OCI-M2 (cell line): ENCODE measurements at regions not wholly inside any gene's neighbourhood (a gene's known extent, or its start where the extent isn't known, plus 50 kb on each side); places are given as distances from the start of the nearest gene placed in this dataset.
"Not testable (repeated sequence)": the region's sequence is repeated elsewhere in the genome, so short reads cannot be mapped to it uniquely, and the experiment has no call there.

ENCODE experiments used
- DNase-seq: peaks from one replicate; lab custom pipeline; 2025; ENCODE audit not compliant: unreplicated experiment; lab: John Stamatoyannopoulos, UW

DNA sequence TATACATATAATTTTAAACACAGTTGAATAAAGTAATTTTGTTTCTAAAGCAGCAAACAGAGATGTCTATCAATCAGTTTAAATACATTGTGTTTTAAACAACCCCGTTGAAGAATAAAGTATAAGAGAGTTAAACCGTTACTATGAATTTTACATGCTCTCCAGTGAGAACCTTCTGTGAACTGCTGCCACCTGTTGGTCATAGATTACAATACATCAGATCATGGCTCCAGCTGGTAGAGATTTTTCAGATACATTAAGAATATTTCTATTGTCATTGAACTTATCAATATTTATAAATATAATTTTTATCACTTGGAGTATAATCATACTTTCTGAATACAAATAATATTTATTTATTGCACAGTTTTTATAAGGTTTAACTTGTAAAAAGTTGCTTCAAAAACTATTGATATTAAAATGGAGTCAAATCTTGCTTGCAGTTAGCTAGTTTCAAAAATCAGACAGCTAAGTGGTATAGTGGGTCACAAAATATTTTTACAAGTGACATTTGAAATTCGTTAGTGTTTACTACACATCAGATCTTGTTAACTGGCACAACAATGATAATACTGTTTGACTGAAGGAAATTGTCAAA lies 561.2 kb upstream of the PHF14 start:
- no peak for DNase-seq

DNA sequence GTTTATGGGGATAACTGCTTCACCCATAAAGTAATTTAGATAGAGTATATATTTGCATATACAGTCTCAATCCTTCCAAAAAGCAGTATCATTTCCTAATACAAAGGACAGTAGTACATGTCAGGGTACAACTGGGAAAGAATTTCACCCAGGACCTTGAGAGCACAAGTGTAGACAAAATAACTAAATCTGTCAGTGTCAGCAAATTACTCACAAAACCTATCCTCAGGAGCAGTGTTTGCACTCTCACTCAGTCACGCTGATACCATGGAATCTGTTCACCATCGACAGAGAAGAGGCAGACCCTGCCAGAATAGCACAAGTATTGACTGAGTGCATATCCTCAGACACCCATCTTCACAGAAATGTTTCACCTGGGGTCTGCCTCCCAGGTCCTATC lies 554.7 kb upstream of the PHF14 start:
- no peak for DNase-seq

DNA sequence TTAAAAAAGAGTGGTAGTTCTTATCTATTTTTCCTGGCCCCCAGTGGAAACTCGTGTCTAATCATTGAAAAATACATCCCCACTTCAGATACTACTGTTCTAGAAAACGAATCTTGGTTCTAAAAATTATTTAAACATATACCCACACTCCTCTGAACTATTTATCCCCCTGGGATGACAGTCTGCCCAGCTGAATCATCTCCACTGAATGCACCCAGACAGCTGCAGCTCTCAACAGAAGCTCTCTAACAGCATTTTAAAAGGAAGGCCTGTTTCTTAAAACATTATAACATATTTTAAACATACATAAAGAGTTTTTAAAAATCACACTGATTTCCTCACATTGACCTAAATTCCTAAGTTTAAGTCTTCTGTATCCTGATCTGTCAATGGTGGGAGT lies 544.6 kb upstream of the PHF14 start:
- DNase-seq: no peak

DNA sequence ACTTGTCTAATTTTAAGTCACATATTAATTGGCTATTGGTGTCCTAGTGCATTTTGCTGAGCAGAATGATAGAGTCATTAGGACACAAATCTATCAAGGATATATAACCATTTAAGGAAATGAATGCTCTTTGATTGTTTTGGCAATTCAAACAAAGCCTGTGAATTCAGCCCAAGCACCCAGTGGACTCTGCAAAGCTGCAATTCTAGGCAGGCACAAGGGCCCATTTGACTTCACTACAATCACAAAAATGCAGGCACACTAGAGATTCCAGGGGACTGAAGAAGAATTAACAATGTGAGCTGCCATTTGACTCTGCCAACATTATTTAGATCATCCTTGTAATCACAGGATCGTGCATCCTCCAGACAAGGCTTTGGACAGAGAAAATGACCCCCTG lies 544.2 kb upstream of the PHF14 start:
- DNase-seq: no peak

DNA sequence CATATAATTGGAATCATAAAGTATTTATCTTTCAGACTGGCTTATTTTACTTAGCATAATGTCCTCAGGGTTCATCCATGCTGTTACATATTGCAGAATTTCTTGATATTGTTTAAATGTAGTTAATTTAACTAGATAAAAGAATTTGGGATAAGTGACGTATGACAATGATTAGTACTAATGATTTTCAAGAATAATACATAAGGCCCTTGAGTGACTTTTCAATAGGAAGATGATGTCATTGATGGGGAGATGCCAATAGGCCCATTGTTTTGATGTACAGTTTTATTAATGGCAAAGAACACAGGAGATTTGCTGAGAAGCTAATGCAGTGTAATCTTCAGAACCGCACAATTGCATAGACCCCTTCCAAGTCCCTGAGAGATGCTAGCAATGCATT lies 537.4 kb upstream of the PHF14 start:
- DNase-seq: no peak

DNA sequence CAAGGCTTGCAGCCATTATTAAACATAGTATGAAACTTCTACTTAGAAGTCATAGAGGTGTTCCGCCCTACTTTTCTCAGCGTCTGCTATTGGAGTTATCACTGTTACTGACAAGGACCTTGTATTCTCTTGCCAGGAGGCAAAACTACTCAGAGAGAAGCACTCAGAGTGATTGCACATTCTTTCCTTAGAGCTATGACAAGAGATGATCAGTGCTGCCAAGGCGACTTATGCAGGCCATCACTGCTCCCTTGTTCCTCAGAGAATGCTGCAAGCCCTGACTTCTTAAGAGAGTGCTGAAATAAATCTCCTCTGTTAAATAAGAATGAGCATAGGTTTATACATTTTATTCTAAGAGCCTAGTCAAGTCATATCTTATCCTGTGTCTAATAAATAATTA lies 534.6 kb upstream of the PHF14 start:
- DNase-seq: no peak

DNA sequence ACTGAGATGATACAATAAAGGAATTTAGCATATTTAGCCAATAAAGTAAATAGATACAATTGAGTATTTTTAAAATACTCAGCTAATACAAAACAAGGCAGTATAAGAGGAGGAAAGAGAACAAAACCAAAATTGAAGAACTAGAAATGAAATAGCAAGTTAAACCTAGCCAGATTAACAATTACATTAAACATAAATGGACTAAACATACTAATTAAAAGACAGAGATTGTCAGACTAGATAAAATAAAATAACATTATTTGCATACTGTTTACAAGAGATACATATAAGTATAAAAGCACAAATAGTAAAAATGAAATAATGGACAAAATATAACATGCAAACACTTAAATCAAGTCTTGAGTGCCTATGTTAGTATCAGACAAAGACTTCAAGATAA lies 517.7 kb upstream of the PHF14 start:
- DNase-seq: no peak

DNA sequence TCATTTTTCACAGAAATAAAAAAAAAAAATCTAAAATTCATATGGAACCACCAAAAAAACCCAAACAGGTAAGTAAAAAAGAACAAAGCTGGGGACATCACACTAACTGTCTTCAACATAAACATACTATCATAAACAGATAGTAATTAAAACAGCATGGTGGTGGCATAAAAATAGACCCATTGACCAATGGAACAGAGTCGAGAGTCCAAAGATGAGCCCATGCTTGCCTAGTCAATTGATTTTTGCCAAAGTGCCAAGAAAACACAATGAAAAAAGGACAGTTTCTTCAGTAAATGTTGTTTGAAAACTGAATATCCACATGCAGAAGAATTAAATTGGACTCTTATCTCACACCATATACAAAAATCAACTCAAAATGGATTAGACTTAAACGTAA lies 513.2 kb upstream of the PHF14 start:
- no peak for DNase-seq

DNA sequence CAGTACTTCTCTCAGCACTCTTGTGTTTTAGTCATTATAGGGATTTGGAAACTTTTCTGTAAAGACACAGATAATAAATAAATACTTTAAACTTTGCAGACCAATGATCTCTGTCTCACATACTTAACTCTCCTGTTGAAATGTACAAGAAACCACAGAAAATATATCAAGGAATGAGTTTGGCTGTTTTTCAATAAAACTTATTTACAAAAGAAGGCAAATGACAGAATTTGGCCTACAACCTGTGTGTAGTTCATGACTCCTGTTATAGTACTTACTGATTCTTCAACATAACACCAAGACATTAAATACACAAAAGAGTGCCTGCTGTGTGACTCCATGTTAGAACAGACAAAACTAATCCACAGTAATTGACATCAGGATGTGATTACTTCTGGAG lies 510.0 kb upstream of the PHF14 start:
- DNase-seq: no peak

DNA sequence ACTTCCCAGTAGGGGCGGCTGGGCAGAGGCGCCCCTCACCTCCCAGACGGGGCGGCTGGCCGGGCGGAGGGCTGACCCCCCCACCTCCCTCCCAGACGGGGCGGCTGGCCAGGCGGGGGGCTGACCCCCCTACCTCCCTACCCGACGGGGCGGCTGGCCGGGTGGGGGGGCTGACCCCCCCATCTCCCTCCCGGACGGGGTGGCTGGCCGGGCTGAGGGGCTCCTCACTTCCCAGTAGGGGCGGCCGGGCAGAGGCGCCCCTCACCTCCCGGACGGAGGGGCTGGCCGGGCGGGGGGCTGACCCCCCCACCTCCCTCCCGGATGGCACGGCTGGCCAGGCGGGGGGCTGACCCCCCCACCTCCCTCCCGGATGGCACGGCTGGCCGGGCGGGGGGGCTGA lies 508.1 kb upstream of the PHF14 start:
- not testable (repeated sequence) for DNase-seq

DNA sequence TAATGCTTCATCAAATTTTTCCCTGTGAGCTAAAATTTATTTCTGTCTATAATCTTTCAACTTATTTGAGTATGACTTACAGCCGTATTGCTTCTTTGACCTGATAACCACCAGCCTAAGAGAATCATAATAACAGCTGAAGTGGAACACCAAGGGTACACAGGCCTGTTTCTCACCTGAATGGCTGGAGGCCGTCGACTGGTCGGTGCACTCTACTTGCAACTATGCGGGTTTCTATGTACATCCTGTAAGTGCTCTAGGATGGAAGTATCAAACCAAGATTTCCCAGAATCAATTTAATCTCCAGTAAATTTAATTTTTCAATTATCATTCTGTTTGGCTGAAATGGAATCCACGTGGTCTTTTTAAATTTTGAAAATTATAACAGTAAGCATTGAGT lies 504.8 kb upstream of the PHF14 start:
- no peak for DNase-seq

DNA sequence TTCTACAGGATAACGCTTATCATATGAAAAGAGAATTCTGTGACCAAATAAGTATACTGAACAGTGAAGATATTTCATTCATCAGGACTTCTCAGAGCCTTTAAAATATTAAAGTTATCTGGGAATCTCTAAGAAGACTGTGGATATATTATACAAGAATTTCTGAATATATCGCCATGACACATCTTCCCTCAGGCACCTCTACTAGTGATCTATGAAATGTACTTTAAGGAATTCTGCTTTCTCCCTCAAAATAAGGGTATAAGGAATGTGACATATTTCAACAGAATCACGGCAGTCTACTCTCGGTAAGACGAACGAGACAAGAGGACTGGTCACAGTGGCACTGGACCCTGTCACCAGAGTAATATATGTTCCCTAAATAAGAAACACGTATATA lies 504.2 kb upstream of the PHF14 start:
- no peak for DNase-seq

DNA sequence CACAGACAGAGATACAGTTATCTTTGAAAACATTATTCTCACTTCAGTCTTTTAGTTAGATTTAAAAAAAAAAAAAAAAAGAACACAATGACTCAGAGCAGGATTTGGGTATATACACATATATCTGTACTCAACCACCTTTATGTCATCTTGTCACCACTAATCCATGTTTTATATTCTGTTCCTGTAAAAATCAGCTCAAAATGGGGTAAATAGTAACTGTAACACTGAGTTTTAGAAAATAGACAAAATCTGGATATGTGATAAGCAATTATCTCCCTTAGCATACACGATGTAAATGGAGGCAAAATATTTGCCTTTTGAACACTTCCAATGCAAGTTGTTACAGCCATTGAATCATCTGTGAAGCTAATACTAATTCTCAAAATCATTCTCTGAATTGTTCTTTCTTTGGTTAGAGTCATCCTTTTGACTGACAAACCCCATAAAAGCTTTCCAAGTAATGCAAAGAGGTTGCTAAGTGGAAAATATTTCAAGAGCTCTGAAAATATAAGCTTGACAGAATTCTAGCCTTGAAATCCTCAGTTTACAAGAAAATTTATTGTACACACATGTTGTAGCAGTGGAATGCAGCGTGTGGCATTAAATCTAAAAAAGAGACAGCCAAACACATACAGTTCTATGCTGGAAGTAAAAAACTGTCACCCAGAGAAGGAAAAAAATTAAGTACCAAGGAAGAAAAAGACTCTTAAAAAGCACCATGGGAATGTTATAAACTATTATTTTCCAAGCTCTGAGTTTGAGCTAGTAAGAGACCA lies 502.2 kb upstream of the PHF14 start:
- no peak for DNase-seq

DNA sequence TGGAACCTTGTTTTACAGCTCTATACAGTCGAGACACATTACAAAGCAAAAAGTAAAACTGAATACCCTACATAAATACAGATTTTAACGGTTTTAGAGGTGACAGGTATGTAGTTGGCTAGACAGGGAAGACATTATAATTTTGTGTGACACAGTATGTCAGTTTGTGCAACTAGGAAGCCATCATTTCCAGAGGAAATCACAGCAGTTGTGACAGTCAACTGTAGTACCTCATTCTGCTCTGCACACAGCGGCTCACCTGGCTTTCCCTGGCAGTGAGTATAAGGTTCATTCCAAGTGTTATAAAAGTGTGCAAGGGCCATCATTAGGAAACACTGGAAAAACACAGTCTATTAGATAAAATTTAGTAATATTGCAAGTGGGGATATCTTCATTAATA lies 501.6 kb upstream of the PHF14 start:
- DNase-seq: no peak

DNA sequence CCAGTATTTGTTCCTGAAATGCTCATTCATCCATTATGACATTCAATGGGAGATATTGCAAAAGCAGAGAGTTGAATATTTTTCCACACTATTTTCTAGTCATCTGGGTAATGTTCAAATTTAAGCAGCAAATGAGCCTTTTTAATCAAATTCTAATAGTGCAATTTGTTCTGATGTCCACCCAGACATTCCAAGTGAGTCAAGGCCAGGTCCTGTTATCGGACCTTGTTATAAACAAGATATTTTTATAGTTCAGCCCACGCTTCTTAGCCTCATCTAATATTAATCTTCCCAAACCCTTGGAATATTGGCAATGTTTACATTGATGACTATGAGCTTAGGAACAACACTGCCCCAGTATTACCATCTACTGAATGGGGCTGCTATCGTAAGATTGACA lies 500.1 kb upstream of the PHF14 start:
- no peak for DNase-seq

DNA sequence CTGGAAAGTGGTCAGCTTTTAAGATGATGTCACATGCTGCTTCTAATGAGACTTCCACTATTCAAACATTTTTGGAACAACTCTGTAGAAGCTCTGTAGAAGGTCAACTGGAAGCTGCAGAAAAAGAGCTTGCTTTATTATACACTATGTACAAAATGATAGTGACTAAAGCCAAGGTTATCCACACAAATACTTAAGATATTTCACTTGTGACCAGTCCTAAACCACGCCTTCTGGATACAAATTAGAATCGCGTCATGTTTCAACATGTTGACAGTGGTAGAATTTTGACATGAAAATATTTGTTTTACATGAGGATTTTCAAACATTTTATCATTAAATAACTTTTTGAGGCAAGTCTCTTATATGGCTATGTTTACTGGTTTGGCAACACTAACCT lies 499.6 kb upstream of the PHF14 start:
- DNase-seq: no peak

DNA sequence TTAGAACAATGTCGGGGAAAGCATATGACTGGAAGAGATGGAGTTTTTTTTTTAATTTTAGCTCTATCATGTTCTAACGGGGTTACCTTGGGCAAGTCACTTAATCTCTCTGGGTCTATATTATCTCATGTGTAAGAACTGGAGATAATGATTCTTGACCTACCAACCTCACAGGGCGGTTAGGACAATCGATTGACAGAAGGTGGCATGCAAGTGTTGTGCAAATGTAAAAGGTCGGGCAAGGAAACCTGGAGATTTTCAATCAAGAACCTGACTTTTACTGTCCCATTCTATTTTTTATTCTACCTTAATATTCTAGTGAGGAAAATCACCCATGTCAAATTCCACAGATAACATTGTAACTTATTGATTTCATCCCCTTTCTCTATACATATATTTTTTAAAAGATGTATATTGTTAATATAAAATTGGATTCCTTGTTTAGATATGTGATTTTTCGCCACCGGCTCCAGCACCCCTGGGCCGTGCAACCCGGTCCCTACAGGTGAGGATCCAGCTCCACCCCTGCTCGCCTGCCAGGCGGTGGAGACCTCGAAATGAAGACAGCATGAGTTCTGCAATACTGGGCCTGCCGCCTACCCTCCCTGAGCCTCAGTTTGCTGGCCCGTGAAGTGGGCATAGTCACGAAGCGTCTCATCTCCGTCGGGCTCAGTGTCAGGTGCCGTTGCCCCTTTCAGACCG lies 497.6 kb upstream of the PHF14 start:
- DNase-seq: no peak

DNA sequence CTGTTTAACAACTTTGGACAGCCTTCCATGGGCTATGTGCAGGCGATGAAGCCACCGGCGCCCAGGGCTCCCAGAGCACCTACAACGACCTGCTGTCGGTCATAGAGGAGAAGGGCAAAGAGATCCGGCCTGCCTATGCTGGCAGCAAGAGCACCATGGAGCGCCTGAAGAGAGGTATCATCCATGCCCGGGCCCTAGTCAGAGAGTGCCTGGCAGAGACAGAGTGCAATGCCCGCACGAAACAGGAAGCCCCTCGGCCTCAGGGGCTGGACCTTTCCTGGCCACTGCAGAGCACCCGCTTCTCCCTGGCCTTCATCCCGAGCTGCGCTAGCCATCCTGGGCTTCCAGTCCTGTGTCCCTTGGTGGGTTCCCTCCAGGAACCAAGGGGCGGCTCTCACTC lies 497.0 kb upstream of the PHF14 start:
- no peak for DNase-seq

DNA sequence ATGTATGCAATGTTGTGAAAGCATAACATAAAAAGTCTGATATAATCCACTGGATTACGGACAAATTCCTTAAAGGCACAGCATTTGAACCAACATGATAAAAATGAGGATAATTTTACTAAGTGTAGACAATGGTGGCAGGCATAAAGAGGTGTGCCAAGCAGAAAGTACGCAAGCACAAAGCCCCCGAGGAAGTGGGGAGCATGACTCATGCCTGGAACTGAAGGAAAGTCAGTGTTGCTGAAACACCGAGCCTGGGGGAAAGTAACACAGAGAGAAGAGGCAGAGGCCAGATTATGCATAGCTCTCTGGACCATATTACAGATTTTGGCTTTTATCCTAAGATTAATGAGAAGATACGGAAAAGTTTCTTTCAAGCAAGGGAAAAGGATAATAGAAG lies 490.0 kb upstream of the PHF14 start:
- no peak for DNase-seq

DNA sequence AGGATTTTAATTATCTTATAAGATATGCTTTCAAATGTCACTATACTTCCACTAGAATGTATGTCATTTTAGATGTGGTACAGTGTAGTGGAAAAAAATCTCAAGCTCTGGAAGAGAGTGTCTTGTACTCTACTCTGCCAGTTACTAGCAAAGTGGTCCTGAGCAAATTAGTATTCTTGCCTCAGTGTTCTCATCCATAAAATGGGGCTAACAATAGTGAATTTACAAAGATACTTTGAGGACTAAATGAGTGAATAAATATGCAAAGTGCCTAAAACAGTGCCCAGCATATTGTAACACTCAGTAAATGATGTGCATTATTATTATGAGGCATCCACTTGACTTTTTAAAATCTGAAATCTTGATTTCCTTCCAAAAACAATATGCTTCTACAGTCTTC lies 488.9 kb upstream of the PHF14 start:
- DNase-seq: no peak

DNA sequence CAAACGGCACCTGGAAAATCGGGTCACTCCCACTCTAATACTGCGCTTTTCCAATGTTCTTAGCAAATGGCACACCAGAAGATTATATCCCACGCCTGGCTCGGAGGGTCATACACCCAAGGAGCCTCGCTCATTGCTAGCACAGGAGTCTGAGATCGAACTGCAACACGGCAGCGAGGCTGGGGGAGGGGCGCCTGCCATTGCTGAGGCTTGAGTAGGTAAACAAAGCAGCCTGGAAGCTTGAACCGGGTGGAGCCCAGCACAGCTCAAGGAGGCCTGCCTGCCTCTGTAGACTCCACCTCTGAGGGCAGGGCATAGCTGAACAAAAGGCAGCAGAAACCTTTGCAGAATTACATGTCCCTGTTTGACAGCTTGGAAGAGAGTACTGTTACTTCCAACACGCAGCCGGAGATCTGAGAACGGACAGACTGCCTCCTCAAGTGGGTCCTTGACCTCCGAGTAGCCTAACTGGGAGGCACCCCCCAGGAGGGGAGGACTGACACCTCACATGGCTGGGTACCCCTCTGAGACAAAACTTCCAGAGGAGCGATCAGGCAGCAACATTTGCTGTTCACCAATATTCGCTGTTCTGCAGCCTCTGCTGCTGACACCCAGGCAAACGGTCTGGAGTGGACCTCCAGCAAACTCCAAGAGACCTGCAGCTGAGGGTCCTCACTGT lies 472.3 kb upstream of the PHF14 start:
- not testable (repeated sequence) for DNase-seq

DNA sequence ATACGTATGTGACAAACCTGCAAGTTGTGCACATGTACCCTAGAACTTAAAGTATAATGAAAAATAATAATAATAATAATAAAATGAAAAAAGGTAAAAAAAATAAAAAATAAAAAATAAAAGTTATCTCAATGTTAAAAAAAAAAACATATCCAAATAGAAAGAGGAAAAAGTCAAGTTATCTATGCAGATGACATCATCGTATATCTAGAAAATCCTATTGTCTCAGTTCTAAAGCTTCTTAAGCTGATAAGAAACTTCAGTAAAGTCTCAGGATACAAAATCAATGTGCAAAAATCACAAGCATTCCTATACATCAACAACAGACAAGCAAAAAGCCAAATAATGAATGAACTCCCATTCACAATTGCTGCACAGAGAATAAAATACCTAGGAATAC lies 466.6 kb upstream of the PHF14 start:
- DNase-seq: no peak
